Smooth muscle cell (in vitro differentiated cells): ENCODE measurements at regions not wholly inside any gene's neighbourhood (a gene's known extent, or its start where the extent isn't known, plus 50 kb on each side); places are given as distances from the start of the nearest gene placed in this dataset.

ENCODE experiments used
- DNase-seq: peaks from one replicate; lab custom pipeline; 2025; ENCODE audit not compliant: unreplicated experiment; lab: John Stamatoyannopoulos, UW
- H2AFZ ChIP-seq: fragments of 200-600 bp; sonication (generic); 2 replicates; pipeline ENCODE4 v1.6.0; 2016; ENCODE audit warnings: antibody characterized with exemption, low read depth, mild to moderate bottlenecking
- H3F3A ChIP-seq: fragments of 200-600 bp; sonication (generic); 2 replicates; pipeline ENCODE4 v1.6.0; 2017; ENCODE audit warnings: antibody characterized with exemption, low read depth
- H3K27ac ChIP-seq: fragments of 200-600 bp; sonication (generic); 2 replicates; pipeline ENCODE4 v1.5.1; 2016; ENCODE audit warnings: low read depth, mild to moderate bottlenecking
- H3K27me3 ChIP-seq: fragments of 200-600 bp; sonication (generic); 2 replicates; pipeline ENCODE4 v1.6.1; 2016; ENCODE audit warnings: low read depth, mild to moderate bottlenecking
- H3K36me3 ChIP-seq: fragments of 200-600 bp; sonication (generic); 2 replicates; pipeline ENCODE4 v1.5.1; 2016; ENCODE audit warnings: low read depth
- H3K4me1 ChIP-seq: fragments of 200-600 bp; sonication (generic); 2 replicates; pipeline ENCODE4 v1.5.1; 2016; ENCODE audit warnings: low read depth
- H3K4me2 ChIP-seq: fragments of 200-600 bp; sonication (generic); 2 replicates; pipeline ENCODE4 v1.6.0; 2016; ENCODE audit warnings: mild to moderate bottlenecking
- H3K4me3 ChIP-seq: fragments of 200-600 bp; sonication (generic); 2 replicates; pipeline ENCODE4 v1.5.1; 2016; ENCODE audit warnings: mild to moderate bottlenecking
- H3K79me2 ChIP-seq: fragments of 200-600 bp; sonication (generic); 2 replicates; pipeline ENCODE4 v1.6.0; 2016; ENCODE audit warnings: low read depth, mild to moderate bottlenecking
- H3K9ac ChIP-seq: fragments of 200-600 bp; sonication (generic); 2 replicates; pipeline ENCODE4 v1.6.0; 2016; ENCODE audit warnings: low read depth
- H3K9me3 ChIP-seq: fragments of 200-600 bp; sonication (generic); replicated peaks from 2 replicates; pipeline ENCODE4 v1.5.1; 2016; ENCODE audit warnings: low read depth
- H4K20me1 ChIP-seq: fragments of 200-600 bp; sonication (generic); 2 replicates; pipeline ENCODE4 v1.6.0; 2016; ENCODE audit warnings: low read depth
- CTCF ChIP-seq: fragments of 200-600 bp; sonication (generic); IDR thresholded peaks from 2 replicates; pipeline ENCODE4 v1.5.1; 2017; ENCODE audit warnings: borderline replicate concordance, mild to moderate bottlenecking, antibody characterized with exemption; ENCODE audit not compliant: insufficient read depth, poor library complexity, severe bottlenecking
- WGBS: methylation state at CpG from one replicate; pipeline ENCODE4 v1.1.7; 2016; ENCODE audit warnings: low lambda C conversion rate; 5-methylcytosine and 5-hydroxymethylcytosine counted together

DNA sequence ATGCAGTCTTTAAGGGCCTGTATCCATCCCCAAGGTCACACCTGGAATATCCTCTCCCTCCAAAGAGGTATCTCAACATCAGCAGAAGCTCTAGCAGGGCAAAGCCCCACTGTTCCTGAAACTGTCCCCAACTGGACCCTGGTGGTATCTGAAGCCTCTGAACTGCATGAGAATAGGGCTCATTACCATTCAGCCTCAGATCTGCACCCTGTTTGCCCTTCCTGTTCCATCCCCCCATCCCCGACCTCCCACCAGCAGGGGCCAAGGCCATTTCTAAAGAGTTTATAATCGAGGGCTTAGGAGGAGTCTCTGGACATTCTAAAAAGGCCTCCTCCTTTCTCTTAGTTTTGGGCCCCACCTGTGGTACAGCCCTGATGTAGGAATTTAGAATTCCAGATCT, 74.0 kb upstream of the THY1 start:
- Histone ChIP-seq H3K9ac (no peak overlapping the region), H3K4me2 (no peak overlapping the region), H3K27me3 (peaks cover 7% of the 10 kb centered on the region), H4K20me1 (no peaks in the 10 kb centered on the region), H3K36me3 (no peaks in the 10 kb centered on the region), H3K79me2 (no peaks in the 10 kb centered on the region), H2AFZ (no peak overlapping the region), H3K4me1 (no peaks in the 10 kb centered on the region), H3F3A (no peaks in the 10 kb centered on the region), H3K4me3 (no peak overlapping the region), H3K9me3 (no peaks in the 10 kb centered on the region), H3K27ac (no peak overlapping the region)
- TF ChIP-seq CTCF: no peak
- no peak for DNase-seq
- 68% methylated on average over 2 of the region's 2 CpGs for WGBS

DNA sequence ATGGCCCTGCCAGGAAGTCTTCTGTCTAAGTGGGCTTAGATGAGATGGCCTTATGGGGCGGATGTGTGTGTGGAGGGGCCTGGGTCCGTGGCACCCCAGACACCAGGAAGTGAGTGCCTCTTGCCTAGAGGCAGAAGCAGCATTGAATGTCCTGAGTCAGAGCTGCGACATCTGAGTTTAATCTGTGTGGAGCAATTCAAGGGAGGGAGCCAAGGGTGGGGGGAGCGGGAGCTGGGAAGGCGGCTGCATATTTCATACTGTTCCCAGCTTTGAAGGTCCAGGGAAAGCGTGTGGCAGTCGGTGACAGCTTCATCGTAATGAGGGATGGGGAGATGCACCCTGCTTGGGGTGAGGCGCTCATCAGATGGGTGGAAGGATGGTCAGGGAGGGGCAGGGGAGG, 73.5 kb upstream of the THY1 start:
- Histone ChIP-seq H4K20me1 (no peaks in the 10 kb centered on the region), H3K9me3 (no peaks in the 10 kb centered on the region), H3K36me3 (no peaks in the 10 kb centered on the region), H2AFZ (no peak overlapping the region), H3K9ac (no peak overlapping the region), H3K79me2 (no peaks in the 10 kb centered on the region), H3K4me2 (no peak overlapping the region), H3K4me1 (no peaks in the 10 kb centered on the region), H3F3A (no peaks in the 10 kb centered on the region), H3K4me3 (no peak overlapping the region), H3K27me3 (peaks cover 7% of the 10 kb centered on the region), H3K27ac (no peak overlapping the region)
- 47% methylated on average over 8 of the region's 9 CpGs for WGBS
- no peak for TF ChIP-seq CTCF
- DNase-seq: no peak

DNA sequence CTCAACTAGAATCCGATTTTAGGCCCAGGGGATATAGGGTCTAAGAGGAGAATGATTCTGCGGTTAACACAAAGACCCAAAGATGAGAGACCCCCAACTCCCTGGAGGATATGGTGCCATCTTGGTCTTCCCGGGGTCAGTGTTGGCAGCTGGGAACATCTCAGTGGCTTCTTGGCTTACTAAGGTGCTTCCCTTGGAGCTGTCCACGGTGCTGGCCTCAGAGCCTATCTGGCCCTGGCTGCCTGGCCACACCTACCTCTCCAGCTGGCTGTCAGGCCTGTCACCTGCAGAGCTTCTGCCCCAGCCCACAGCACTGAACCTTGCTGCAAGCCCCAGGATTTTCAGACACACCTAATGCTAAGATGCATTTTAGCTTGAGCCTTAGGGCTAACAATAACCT, 70.7 kb upstream of the THY1 start:
- Histone ChIP-seq H3K27me3 (peaks cover 15% of the 10 kb centered on the region), H3F3A (no peaks in the 10 kb centered on the region), H3K9ac (no peak overlapping the region), H3K27ac (no peak overlapping the region), H3K79me2 (no peaks in the 10 kb centered on the region), H2AFZ (no peak overlapping the region), H3K4me3 (no peak overlapping the region), H3K4me1 (no peaks in the 10 kb centered on the region), H3K4me2 (no peak overlapping the region), H3K9me3 (no peaks in the 10 kb centered on the region), H3K36me3 (no peaks in the 10 kb centered on the region), H4K20me1 (no peaks in the 10 kb centered on the region)
- 58% methylated on average over 4 of the region's 4 CpGs for WGBS
- TF ChIP-seq CTCF: no peak
- peak; percentile 4 for DNase-seq

GRCh38 chr11:119491753-119492510, 69.0 kb upstream of the THY1 start:
- H3K27me3 ChIP-seq: peaks cover 28% of the 10 kb centered on the region
- H4K20me1 ChIP-seq: no peaks in the 10 kb centered on the region
- no peak overlapping the region for H3K9ac ChIP-seq
- H3K4me1 ChIP-seq: no peaks in the 10 kb centered on the region
- no peaks in the 10 kb centered on the region for H3K36me3 ChIP-seq
- peak; percentile 40 for TF ChIP-seq CTCF
- H3K27ac ChIP-seq: no peak overlapping the region
- no peaks in the 10 kb centered on the region for H3K79me2 ChIP-seq
- no peak for DNase-seq
- WGBS: 80% methylated on average over 17 of the region's 17 CpGs
- H3K9me3 ChIP-seq: no peaks in the 10 kb centered on the region
- H3F3A ChIP-seq: no peaks in the 10 kb centered on the region
- H2AFZ ChIP-seq: no peak overlapping the region
- no peak overlapping the region for H3K4me3 ChIP-seq
- no peak overlapping the region for H3K4me2 ChIP-seq
